Fibroblast of lung (primary cell): ENCODE measurements at regions not wholly inside any gene's neighbourhood (a gene's known extent, or its start where the extent isn't known, plus 50 kb on each side); places are given as distances from the start of the nearest gene placed in this dataset.

Experiments
- DNase-seq, 2 donors: peaks; one replicate each; pipeline versions ENCODE4 v3.0.0 to v3.0.0-alpha.2; 2010; ENCODE audit warnings: low read depth in 2 of 2
- H2AFZ ChIP-seq: 2 replicates; pipeline ENCODE4 v1.5.1; 2012; ENCODE audit warnings: low read length, control low read depth, inconsistent platforms
- H3K27ac ChIP-seq: 2 replicates; pipeline ENCODE4 v1.5.1; 2011; ENCODE audit warnings: low read length, control low read depth; ENCODE audit not compliant: insufficient read depth
- H3K27me3 ChIP-seq: 2 replicates; pipeline ENCODE4 v1.5.1; 2011; ENCODE audit warnings: mild to moderate bottlenecking, low read length; ENCODE audit not compliant: control insufficient read depth, insufficient read depth
- H3K36me3 ChIP-seq: 2 replicates; pipeline ENCODE4 v1.5.1; 2011; ENCODE audit warnings: low read length; ENCODE audit not compliant: control insufficient read depth, insufficient read depth
- H3K4me1 ChIP-seq: 2 replicates; pipeline ENCODE4 v1.5.1; 2011; ENCODE audit warnings: low read length; ENCODE audit not compliant: control insufficient read depth, insufficient read depth; ENCODE audit errors: extremely low read depth
- H3K4me2 ChIP-seq: 2 replicates; pipeline ENCODE4 v1.5.1; 2011; ENCODE audit warnings: low read length, control low read depth; ENCODE audit not compliant: insufficient read depth; ENCODE audit errors: extremely low read depth
- H3K4me3 ChIP-seq, 4 experiments: fragments of 200-600 bp in 1 of 4; sonication (generic) in 1 of 4; replicated peaks in 1 of 4; 2 replicates each; pipeline ENCODE4 v1.5.1; 2011 to 2016; ENCODE audit warnings: low read length in 4 of 4, low read depth in 3 of 4, mild to moderate bottlenecking in 3 of 4, control low read depth in 2 of 4, inconsistent platforms in 1 of 4, mixed read lengths in 1 of 4; ENCODE audit not compliant: insufficient read depth in 1 of 4; ENCODE audit errors: control extremely low read depth in 1 of 4
- H3K79me2 ChIP-seq: 2 replicates; pipeline ENCODE4 v1.5.1; 2012; ENCODE audit warnings: mild to moderate bottlenecking, low read length, inconsistent platforms; ENCODE audit not compliant: control insufficient read depth, insufficient read depth
- H3K9ac ChIP-seq: 2 replicates; pipeline ENCODE4 v1.5.1; 2011; ENCODE audit warnings: mild to moderate bottlenecking, low read length, control low read depth; ENCODE audit not compliant: insufficient read depth
- H3K9me3 ChIP-seq: 2 replicates; pipeline ENCODE4 v1.5.1; 2012; ENCODE audit warnings: low read depth, low read length; ENCODE audit not compliant: control insufficient read depth, insufficient read depth
- H4K20me1 ChIP-seq: 2 replicates; pipeline ENCODE4 v1.5.1; 2011; ENCODE audit warnings: low read length; ENCODE audit not compliant: control insufficient read depth, insufficient read depth; ENCODE audit errors: extremely low read depth
- EZH2 ChIP-seq: IDR thresholded peaks from 2 replicates; pipeline ENCODE4 v1.5.1; 2012; ENCODE audit warnings: low read length, control low read depth, mild to moderate bottlenecking; ENCODE audit errors: missing control alignments
- TF ChIP-seq, protein P1 (sequence below), 2 donors: IDR thresholded peaks in 1 of 2; conservative IDR thresholded peaks in 1 of 2; 1 replicate in 1 of 2; 2 replicates in 1 of 2; pipeline ENCODE4 v1.5.1; 2011 to 2012; ENCODE audit warnings: low read length in 2 of 2, control low read depth in 1 of 2, inconsistent platforms in 1 of 2, low read depth in 1 of 2, mild to moderate bottlenecking in 1 of 2

DNA sequence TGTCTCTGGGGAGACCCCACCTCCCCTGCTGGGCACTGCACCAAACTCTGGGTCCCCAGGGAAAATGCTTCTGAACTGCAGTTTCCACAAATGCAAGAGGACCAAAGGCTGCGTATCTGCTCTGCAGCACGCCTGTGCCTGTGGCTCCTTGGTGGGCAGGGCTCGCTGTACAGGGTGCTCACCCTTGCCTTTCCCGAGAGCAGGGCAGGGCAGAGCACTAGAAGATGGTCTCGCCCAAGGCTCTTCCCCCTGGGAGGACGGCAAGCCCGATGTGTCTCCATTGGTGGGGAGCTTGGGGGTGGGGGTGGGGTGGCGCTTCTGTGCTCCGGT, 175.3 kb upstream of the RTL1 start:
- Histone ChIP-seq H3K4me1 (no peaks in the 10 kb centered on the region), H3K4me2 (no peak overlapping the region), H3K27ac (no peak overlapping the region), H3K79me2 (no peaks in the 10 kb centered on the region), H3K27me3 (peaks cover 4% of the 10 kb centered on the region), H3K9ac (no peak overlapping the region), H2AFZ (no peak overlapping the region), H3K36me3 (no peaks in the 10 kb centered on the region), H3K4me3 (no peak overlapping the region), H3K9me3 (no peaks in the 10 kb centered on the region), H4K20me1 (no peaks in the 10 kb centered on the region)
- TF ChIP-seq, protein P1, sequence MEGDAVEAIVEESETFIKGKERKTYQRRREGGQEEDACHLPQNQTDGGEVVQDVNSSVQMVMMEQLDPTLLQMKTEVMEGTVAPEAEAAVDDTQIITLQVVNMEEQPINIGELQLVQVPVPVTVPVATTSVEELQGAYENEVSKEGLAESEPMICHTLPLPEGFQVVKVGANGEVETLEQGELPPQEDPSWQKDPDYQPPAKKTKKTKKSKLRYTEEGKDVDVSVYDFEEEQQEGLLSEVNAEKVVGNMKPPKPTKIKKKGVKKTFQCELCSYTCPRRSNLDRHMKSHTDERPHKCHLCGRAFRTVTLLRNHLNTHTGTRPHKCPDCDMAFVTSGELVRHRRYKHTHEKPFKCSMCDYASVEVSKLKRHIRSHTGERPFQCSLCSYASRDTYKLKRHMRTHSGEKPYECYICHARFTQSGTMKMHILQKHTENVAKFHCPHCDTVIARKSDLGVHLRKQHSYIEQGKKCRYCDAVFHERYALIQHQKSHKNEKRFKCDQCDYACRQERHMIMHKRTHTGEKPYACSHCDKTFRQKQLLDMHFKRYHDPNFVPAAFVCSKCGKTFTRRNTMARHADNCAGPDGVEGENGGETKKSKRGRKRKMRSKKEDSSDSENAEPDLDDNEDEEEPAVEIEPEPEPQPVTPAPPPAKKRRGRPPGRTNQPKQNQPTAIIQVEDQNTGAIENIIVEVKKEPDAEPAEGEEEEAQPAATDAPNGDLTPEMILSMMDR (conservative IDR thresholded peaks at IDR 0.05 in 1 of 2, IDR thresholded peaks at IDR 0.05 in 1 of 2; ENCODE audit: low read depth in 1 of 2, low read length in 2 of 2) = no peak
- no peak for TF ChIP-seq EZH2
- no peak for DNase-seq

GRCh38 chr14:101080922-101081593, 177.5 kb upstream of the RTL1 start:
- Histone ChIP-seq H3K27ac (no peak overlapping the region), H3K4me2 (no peak overlapping the region), H3K9ac (no peak overlapping the region), H3K27me3 (peaks cover 4% of the 10 kb centered on the region), H2AFZ (no peak overlapping the region), H3K79me2 (no peaks in the 10 kb centered on the region), H3K36me3 (no peaks in the 10 kb centered on the region), H4K20me1 (no peaks in the 10 kb centered on the region), H3K4me1 (no peaks in the 10 kb centered on the region), H3K9me3 (no peaks in the 10 kb centered on the region), H3K4me3 (no peak overlapping the region)
- TF ChIP-seq EZH2 = no peak
- TF ChIP-seq, protein P1 (conservative IDR thresholded peaks at IDR 0.05 in 1 of 2, IDR thresholded peaks at IDR 0.05 in 1 of 2; ENCODE audit: low read depth in 1 of 2, low read length in 2 of 2) = no peak
- no peak for DNase-seq

DNA sequence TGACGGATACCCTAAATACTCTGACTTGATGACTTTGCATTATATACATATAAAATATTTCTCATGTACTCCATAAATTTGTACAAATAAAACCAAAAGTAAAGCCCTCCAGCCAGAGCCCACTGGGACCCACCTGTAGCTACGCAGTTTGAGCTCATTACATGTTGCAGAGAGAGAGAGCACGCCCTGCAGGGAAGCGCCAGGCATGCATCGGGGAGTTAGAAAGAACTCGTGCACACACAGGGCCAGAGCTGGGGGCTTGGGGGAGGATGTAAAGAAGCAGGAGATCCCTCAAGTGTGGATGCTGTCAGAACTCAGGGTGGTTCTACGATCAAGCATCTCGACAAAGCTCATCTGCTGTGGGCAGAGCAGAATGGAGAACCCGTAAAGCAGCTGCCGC, 178.5 kb upstream of the RTL1 start:
- DNase-seq = no peak
- Histone ChIP-seq H2AFZ (no peak overlapping the region), H3K27me3 (peaks cover 4% of the 10 kb centered on the region), H3K36me3 (no peaks in the 10 kb centered on the region), H3K27ac (no peak overlapping the region), H3K4me1 (no peaks in the 10 kb centered on the region), H3K9me3 (no peaks in the 10 kb centered on the region), H3K9ac (no peak overlapping the region), H3K4me3 (no peak overlapping the region), H3K79me2 (no peaks in the 10 kb centered on the region), H4K20me1 (no peaks in the 10 kb centered on the region), H3K4me2 (no peak overlapping the region)
- TF ChIP-seq, protein P1 (conservative IDR thresholded peaks at IDR 0.05 in 1 of 2, IDR thresholded peaks at IDR 0.05 in 1 of 2; ENCODE audit: low read depth in 1 of 2, low read length in 2 of 2) = no peak
- TF ChIP-seq EZH2 = no peak
